Ovary (tissue), 3 donors: ENCODE measurements at regions not wholly inside any gene's neighbourhood (a gene's known extent, or its start where the extent isn't known, plus 50 kb on each side); places are given as distances from the start of the nearest gene placed in this dataset.
"Not testable (repeated sequence)": the region's sequence is repeated elsewhere in the genome, so short reads cannot be mapped to it uniquely, and the experiment has no call there.

Source experiments
- CTCF ChIP-seq, 3 donors: fragments of 450-650 bp in 2 of 3; fragments of 200-600 bp in 1 of 3; IDR thresholded peaks; one replicate each; pipeline versions ENCODE4 v1.5.1 to v1.8.0; 2016 to 2022; ENCODE audit warnings: antibody characterized with exemption in 3 of 3, mild to moderate bottlenecking in 1 of 3
- EP300 ChIP-seq: sonication (generic); formaldehyde crosslinking; IDR thresholded peaks from one replicate; pipeline ENCODE4 v1.6.1; 2017; ENCODE audit warnings: antibody characterized with exemption
- POLR2A ChIP-seq: fragments of 450-650 bp; IDR thresholded peaks from one replicate; pipeline ENCODE4 v1.6.1; 2017; ENCODE audit warnings: antibody characterized with exemption, mild to moderate bottlenecking, moderate library complexity
- donor health status: DM: no; HTN: no; CAD: no.

- not testable (repeated sequence) for TF ChIP-seq CTCF (IDR thresholded peaks at IDR 0.05); EP300; POLR2A
Measured at GRCh38 chr3:197402401-197402800, 104.0 kb upstream of the DLG1 start.
